K562 (cell line): ENCODE measurements at regions not wholly inside any gene's neighbourhood (a gene's known extent, or its start where the extent isn't known, plus 50 kb on each side); places are given as distances from the start of the nearest gene placed in this dataset.

ENCODE experiments used
- ADNP ChIP-seq: fragments of 200-800 bp; sonication (Bioruptor generic); IDR thresholded peaks from 2 replicates; pipeline ENCODE4 v1.6.1; 2016; ENCODE audit warnings: missing genetic modification characterization, missing compliant biosample characterization
- CHD1 ChIP-seq: fragments of 200-600 bp; sonication (generic); IDR thresholded peaks from one replicate; pipeline ENCODE4 v1.6.1; 2012; ENCODE audit warnings: mild to moderate bottlenecking, moderate library complexity, low read length, inconsistent platforms
- CREB1 ChIP-seq, 2 experiments: sonication (generic) in 1 of 2; formaldehyde crosslinking in 1 of 2; IDR thresholded peaks; 2 replicates each; pipeline versions ENCODE4 v1.6.1 to v1.8.0; 2012 to 2022; ENCODE audit warnings: inconsistent platforms in 1 of 2, mild to moderate bottlenecking in 1 of 2, missing genetic modification reagents in 1 of 2, moderate library complexity in 1 of 2
- CTCF ChIP-seq, 3 experiments: IDR thresholded peaks in 2 of 3; conservative IDR thresholded peaks in 1 of 3; 2 replicates each; pipeline ENCODE4 v1.5.1; 2011 to 2012; ENCODE audit warnings: low read length in 3 of 3, mild to moderate bottlenecking in 3 of 3, control low read depth in 2 of 3, improper control_type of control experiment in 1 of 3, inconsistent platforms in 1 of 3, low read depth in 1 of 3, mixed read lengths in 1 of 3, moderate library complexity in 1 of 3; ENCODE audit not compliant: insufficient read depth in 2 of 3
- GATAD2B ChIP-seq: fragments of 450-650 bp; IDR thresholded peaks from 2 replicates; pipeline ENCODE4 v1.6.1; 2017; ENCODE audit warnings: mild to moderate bottlenecking, borderline replicate concordance
- TAF1 ChIP-seq: IDR thresholded peaks from 2 replicates; pipeline ENCODE4 v1.6.1; 2011; ENCODE audit warnings: mild to moderate bottlenecking, low read length, moderate library complexity; ENCODE audit not compliant: insufficient read depth, control insufficient read depth, severe bottlenecking; ENCODE audit errors: extremely low read depth
- THRA ChIP-seq: fragments of 450-650 bp; IDR thresholded peaks from 2 replicates; pipeline ENCODE4 v1.6.1; 2017; ENCODE audit warnings: mild to moderate bottlenecking, moderate library complexity
- ZNF143 ChIP-seq: sonication (generic); formaldehyde crosslinking; IDR thresholded peaks from 2 replicates; pipeline ENCODE4 v1.9.0; 2022; ENCODE audit warnings: mild to moderate bottlenecking, missing genetic modification reagents
- ZNF224 ChIP-seq: sonication (generic); formaldehyde crosslinking; IDR thresholded peaks from 2 replicates; pipeline ENCODE4 v1.8.0; 2022; ENCODE audit warnings: mild to moderate bottlenecking, missing genetic modification reagents
- ZNF232 ChIP-seq: sonication (generic); formaldehyde crosslinking; IDR thresholded peaks from 2 replicates; pipeline ENCODE4 v1.8.0; 2022; ENCODE audit warnings: mild to moderate bottlenecking, missing genetic modification reagents
- ZSCAN29 ChIP-seq: fragments of 450-650 bp; IDR thresholded peaks from 2 replicates; pipeline ENCODE4 v1.6.1; 2017

GRCh38 chr7:93047514-93048099, 70.2 kb downstream of the SAMD9 start:
- no peak for TF ChIP-seq TAF1
- no peak for TF ChIP-seq CTCF (IDR thresholded peaks at IDR 0.05 in 2 of 3, conservative IDR thresholded peaks at IDR 0.05 in 1 of 3; ENCODE audit: insufficient read depth in 2 of 3, low read depth in 1 of 3, low read length in 3 of 3)
- TF ChIP-seq ZNF224 (CRISPR knock-in tag): no peak
- no peak for TF ChIP-seq GATAD2B
- no peak for TF ChIP-seq ZNF232 (CRISPR knock-in tag)
- no peak for TF ChIP-seq ADNP (tag)
- TF ChIP-seq CHD1: no peak
- TF ChIP-seq CREB1 (IDR thresholded peaks at IDR 0.05): no peak
- no peak for TF ChIP-seq CREB1 (CRISPR knock-in tag; IDR thresholded peaks at IDR 0.05)
- no peak for TF ChIP-seq THRA
- TF ChIP-seq ZSCAN29: no peak
- no peak for TF ChIP-seq ZNF143 (CRISPR knock-in tag)
